ENCODE measurements at regions not wholly inside any gene's neighbourhood (a gene's known extent, or its start where the extent isn't known, plus 50 kb on each side); places are given as distances from the start of the nearest gene placed in this dataset.

DNA sequence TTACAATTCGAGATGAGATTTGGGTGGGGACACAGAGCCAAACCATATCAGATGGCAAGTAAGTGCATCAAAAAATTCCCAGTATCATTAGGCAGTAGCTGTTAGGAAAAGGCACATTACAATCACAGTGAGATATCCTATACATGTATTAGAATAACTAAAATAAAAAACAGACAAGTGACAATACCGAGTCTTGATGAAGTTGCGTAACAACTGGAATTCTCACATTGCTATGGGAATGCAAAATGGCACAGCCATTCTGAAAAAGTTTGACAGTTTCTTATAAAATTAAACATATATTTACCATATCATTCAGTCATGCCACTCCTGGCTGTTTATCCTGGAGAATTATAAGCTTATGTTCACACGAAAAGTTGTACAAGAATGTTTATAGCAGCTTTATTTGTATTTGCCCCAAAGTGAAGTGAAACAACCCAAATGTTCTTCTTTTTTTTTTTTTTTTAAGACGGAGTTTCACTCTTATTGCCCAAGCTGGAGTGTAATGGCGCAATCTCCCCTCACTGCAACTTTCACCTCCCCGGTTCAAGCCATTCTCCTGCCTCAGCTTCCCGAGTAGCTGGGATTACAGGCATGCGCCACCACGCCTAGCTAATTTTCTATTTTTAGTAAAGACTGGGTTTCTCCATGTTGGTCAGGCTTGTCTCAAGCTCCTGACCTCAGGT is 93.1 kb upstream of the TLE1 start:
- Histone ChIP-seq H3K9ac (ENCODE audit: insufficient read length, low read depth) (no peak overlapping the region), H3K9me3 (ENCODE audit: insufficient read depth, low read length) (0 out of 2 replicates have a peak, but pooled peaks cover 6% of the 10 kb centered on the region), H3K4me1 (ENCODE audit: insufficient read depth, insufficient read length) (no peaks in the 10 kb centered on the region), H3K27me3 (ENCODE audit: insufficient read depth, insufficient read length) (no peaks in the 10 kb centered on the region), H3K4me3 (ENCODE audit: insufficient read length, low read depth) (no peak overlapping the region), H3K36me3 (ENCODE audit: insufficient read depth, insufficient read length, low read length) (no peaks in the 10 kb centered on the region)
- TF ChIP-seq YY1 (IDR thresholded peaks at IDR 0.05; ENCODE audit: insufficient read depth, insufficient read length) (no peak), SUZ12 (IDR thresholded peaks at IDR 0.05; ENCODE audit: extremely low read depth, insufficient read depth, insufficient read length) (no peak), ZNF274 (IDR thresholded peaks at IDR 0.05; ENCODE audit: low read depth, low read length) (no peak)
- DNase-seq (ENCODE audit: low read depth, low spot score), result no peak

DNA sequence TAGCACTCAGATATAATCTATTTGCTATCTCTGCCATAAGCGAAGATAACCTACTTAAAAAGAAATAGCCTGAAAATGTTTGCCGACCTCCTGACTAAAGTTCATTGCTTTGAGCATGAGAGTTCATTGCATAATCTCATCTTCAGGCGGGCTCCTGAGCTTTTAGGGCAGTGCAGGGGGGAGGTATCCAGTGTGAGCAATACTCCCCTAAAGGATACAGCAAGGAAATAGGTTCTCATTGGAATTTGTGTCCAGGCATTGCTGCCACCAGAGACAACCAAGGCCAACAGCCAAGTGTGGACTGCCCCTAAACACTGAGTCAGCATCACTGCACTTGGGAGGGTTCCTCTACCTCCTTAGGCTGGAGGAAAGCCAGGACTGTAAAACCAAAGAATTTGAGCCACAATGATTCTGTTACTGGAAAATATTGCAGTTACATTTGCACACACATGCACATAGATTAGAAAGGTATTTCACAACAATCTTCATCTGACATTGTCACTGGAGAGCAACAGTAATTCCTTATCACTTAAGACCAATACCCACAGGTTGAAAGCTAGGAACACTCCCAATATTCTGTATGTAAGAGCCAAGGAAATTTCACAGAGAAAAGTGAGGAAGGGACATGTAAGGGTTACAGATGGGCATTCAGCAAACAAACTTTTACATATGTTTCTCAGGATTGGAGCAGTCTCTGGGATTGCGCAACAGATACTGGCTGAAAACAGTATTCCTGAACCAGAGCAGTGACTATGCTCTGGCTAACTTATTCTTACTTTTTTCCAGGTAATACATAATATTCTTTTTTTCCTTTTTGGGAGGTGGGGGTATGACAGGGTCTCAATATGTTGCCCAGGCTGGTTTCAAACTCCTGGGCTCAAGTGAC is 98.6 kb upstream of the TLE1 start:
- no peaks in the 10 kb centered on the region for H3K27me3 ChIP-seq (ENCODE audit: insufficient read depth, insufficient read length)
- DNase-seq (ENCODE audit: low read depth, low spot score), result no peak
- no peak for TF ChIP-seq SUZ12 (IDR thresholded peaks at IDR 0.05; ENCODE audit: extremely low read depth, insufficient read depth, insufficient read length)
- no peak for TF ChIP-seq YY1 (IDR thresholded peaks at IDR 0.05; ENCODE audit: insufficient read depth, insufficient read length)
- no peak for TF ChIP-seq ZNF274 (IDR thresholded peaks at IDR 0.05; ENCODE audit: low read depth, low read length)
- H3K4me3 ChIP-seq (ENCODE audit: insufficient read length, low read depth), result no peak overlapping the region
- H3K36me3 ChIP-seq (ENCODE audit: insufficient read depth, insufficient read length, low read length), result no peaks in the 10 kb centered on the region
- no peaks in the 10 kb centered on the region for H3K9me3 ChIP-seq (ENCODE audit: insufficient read depth, low read length)
- no peak overlapping the region for H3K9ac ChIP-seq (ENCODE audit: insufficient read length, low read depth)
- no peaks in the 10 kb centered on the region for H3K4me1 ChIP-seq (ENCODE audit: insufficient read depth, insufficient read length)

DNA sequence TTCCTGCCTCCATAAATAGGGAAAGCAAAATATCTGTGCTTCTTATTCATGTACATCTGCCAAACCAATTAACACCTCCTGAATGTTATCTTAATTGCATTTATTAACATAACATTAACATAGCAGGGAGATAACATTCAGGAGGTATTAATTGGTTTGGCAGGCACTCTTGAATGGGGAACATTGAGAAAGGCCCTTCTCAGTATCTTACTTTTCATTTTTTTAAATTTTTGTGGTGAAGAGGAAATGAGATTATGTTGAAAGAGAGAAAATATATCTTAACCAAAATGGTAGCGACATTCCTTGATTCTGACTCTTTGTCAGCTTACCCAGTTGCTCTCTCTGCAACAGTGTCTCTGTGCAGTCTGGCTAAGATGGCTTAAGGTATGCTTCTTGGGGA is 100.4 kb upstream of the TLE1 start:
- Histone ChIP-seq H3K27me3 (ENCODE audit: insufficient read depth, insufficient read length) (no peaks in the 10 kb centered on the region), H3K4me3 (ENCODE audit: insufficient read length, low read depth) (no peak overlapping the region), H3K9ac (ENCODE audit: insufficient read length, low read depth) (no peak overlapping the region), H3K4me1 (ENCODE audit: insufficient read depth, insufficient read length) (no peaks in the 10 kb centered on the region), H3K36me3 (ENCODE audit: insufficient read depth, insufficient read length, low read length) (no peaks in the 10 kb centered on the region), H3K9me3 (ENCODE audit: insufficient read depth, low read length) (no peaks in the 10 kb centered on the region)
- DNase-seq (ENCODE audit: low read depth, low spot score), result no peak
- no peak for TF ChIP-seq YY1 (IDR thresholded peaks at IDR 0.05; ENCODE audit: insufficient read depth, insufficient read length)
- no peak for TF ChIP-seq SUZ12 (IDR thresholded peaks at IDR 0.05; ENCODE audit: extremely low read depth, insufficient read depth, insufficient read length)

DNA sequence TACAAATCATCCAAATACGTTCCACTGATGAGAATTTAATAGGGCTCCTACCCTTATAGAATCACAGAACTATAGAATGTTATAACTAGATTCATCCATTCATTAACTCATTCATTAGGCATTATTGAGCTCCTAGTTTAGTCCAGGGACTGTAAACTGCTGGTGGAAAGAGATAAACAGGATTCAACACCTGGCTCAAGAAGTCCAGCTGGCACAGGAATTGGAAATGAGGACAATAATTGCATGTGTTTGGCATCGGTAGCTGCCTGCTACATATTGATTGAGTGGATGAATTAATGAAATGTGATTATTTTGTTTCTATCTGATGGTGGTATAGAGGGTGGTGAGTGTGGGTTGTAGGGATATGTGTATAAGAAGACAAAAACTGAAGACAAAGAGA is 100.8 kb upstream of the TLE1 start:
- DNase-seq (ENCODE audit: low read depth, low spot score), result no peak
- Histone ChIP-seq H3K9me3 (ENCODE audit: insufficient read depth, low read length) (no peaks in the 10 kb centered on the region), H3K4me3 (ENCODE audit: insufficient read length, low read depth) (no peak overlapping the region), H3K27me3 (ENCODE audit: insufficient read depth, insufficient read length) (no peaks in the 10 kb centered on the region), H3K4me1 (ENCODE audit: insufficient read depth, insufficient read length) (no peaks in the 10 kb centered on the region), H3K9ac (ENCODE audit: insufficient read length, low read depth) (no peak overlapping the region), H3K36me3 (ENCODE audit: insufficient read depth, insufficient read length, low read length) (no peaks in the 10 kb centered on the region)
- TF ChIP-seq SUZ12 (IDR thresholded peaks at IDR 0.05; ENCODE audit: extremely low read depth, insufficient read depth, insufficient read length) (no peak), ZNF274 (IDR thresholded peaks at IDR 0.05; ENCODE audit: low read depth, low read length) (no peak), YY1 (IDR thresholded peaks at IDR 0.05; ENCODE audit: insufficient read depth, insufficient read length) (no peak)

DNA sequence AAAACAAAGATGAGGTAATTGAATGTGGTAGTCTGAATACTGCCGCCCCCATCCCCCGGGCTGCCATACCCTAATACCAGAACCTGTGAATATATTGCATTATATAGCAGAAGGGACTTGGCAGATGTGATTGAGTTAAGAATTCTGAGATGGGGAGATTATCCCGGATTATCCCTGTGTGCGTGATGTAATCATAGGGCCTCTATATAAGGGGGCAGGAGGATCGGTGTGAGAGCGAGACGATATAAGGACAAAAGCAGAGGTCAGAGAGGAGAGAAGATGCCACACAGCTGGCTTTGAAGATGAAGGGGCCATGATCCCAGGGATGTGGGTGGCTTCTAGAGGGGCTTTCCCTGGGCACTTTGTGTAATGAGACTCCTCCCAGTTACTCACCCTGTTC is 101.7 kb upstream of the TLE1 start:
- H3K27me3 ChIP-seq (ENCODE audit: insufficient read depth, insufficient read length), result no peaks in the 10 kb centered on the region
- no peak for DNase-seq (ENCODE audit: low read depth, low spot score)
- TF ChIP-seq SUZ12 (IDR thresholded peaks at IDR 0.05; ENCODE audit: extremely low read depth, insufficient read depth, insufficient read length), result no peak
- no peak for TF ChIP-seq ZNF274 (IDR thresholded peaks at IDR 0.05; ENCODE audit: low read depth, low read length)
- no peak for TF ChIP-seq YY1 (IDR thresholded peaks at IDR 0.05; ENCODE audit: insufficient read depth, insufficient read length)

DNA sequence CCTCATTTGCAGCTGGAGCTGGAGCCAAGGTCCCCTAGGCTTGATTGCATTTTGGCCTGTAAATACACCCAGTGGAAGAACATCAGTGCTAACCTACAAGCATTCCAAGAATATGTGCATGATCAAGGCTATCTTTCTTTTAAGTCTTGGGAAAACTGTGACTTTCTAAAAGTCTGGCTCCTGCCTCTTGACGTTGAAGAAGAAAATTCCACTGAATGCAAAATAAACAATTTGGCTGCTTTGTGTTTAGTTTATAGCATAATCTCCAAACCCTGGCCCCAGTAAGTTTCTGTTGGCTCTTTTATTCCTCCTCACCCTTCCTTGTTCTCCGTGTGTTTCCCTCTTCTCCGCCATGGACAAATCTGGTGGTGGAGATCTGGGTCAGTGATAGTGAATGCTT is 109.3 kb upstream of the TLE1 start:
- Histone ChIP-seq H3K9me3 (ENCODE audit: insufficient read depth, low read length) (no peaks in the 10 kb centered on the region), H3K4me1 (ENCODE audit: insufficient read depth, insufficient read length) (no peaks in the 10 kb centered on the region)
- TF ChIP-seq ZNF274 (IDR thresholded peaks at IDR 0.05; ENCODE audit: low read depth, low read length) (no peak), YY1 (IDR thresholded peaks at IDR 0.05; ENCODE audit: insufficient read depth, insufficient read length) (no peak), SUZ12 (IDR thresholded peaks at IDR 0.05; ENCODE audit: extremely low read depth, insufficient read depth, insufficient read length) (no peak)

More for the DNA sequence above, 101.7 kb upstream of the TLE1 start:
- H3K4me1 ChIP-seq (ENCODE audit: insufficient read depth, insufficient read length), result no peaks in the 10 kb centered on the region
- no peak overlapping the region for H3K9ac ChIP-seq (ENCODE audit: insufficient read length, low read depth)
- H3K36me3 ChIP-seq (ENCODE audit: insufficient read depth, insufficient read length, low read length), result no peaks in the 10 kb centered on the region
- H3K4me3 ChIP-seq (ENCODE audit: insufficient read length, low read depth), result no peak overlapping the region
- no peaks in the 10 kb centered on the region for H3K9me3 ChIP-seq (ENCODE audit: insufficient read depth, low read length)

DNA sequence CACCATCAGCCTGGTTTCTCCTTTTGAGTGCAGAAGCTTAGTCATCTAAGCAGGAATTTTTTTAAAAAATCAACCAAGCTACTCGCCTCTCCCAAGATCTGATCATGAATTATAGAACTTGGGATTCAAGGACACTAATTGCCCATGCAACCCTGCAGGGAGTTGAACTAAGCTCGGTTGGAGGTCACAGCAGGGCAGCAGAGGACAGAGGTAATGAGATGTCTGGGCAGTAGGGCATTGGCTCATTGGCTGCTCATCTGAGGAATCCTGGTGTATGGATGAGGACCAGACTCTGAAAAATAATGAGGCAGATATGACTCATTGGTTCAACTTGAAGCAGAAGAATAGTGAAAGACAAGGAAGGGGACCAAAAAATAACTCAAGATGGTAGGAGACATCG is 111.8 kb upstream of the TLE1 start:
- TF ChIP-seq ZNF274 (IDR thresholded peaks at IDR 0.05; ENCODE audit: low read depth, low read length) (no peak), YY1 (IDR thresholded peaks at IDR 0.05; ENCODE audit: insufficient read depth, insufficient read length) (no peak), SUZ12 (IDR thresholded peaks at IDR 0.05; ENCODE audit: extremely low read depth, insufficient read depth, insufficient read length) (no peak)
- Histone ChIP-seq H3K9ac (ENCODE audit: insufficient read length, low read depth) (no peak overlapping the region), H3K4me3 (ENCODE audit: insufficient read length, low read depth) (no peak overlapping the region), H3K9me3 (ENCODE audit: insufficient read depth, low read length) (no peaks in the 10 kb centered on the region), H3K27me3 (ENCODE audit: insufficient read depth, insufficient read length) (no peaks in the 10 kb centered on the region), H3K4me1 (ENCODE audit: insufficient read depth, insufficient read length) (no peaks in the 10 kb centered on the region), H3K36me3 (ENCODE audit: insufficient read depth, insufficient read length, low read length) (no peaks in the 10 kb centered on the region)
- no peak for DNase-seq (ENCODE audit: low read depth, low spot score)

More for the DNA sequence above, 109.3 kb upstream of the TLE1 start:
- Histone ChIP-seq H3K27me3 (ENCODE audit: insufficient read depth, insufficient read length) (no peaks in the 10 kb centered on the region), H3K36me3 (ENCODE audit: insufficient read depth, insufficient read length, low read length) (no peaks in the 10 kb centered on the region), H3K4me3 (ENCODE audit: insufficient read length, low read depth) (no peak overlapping the region), H3K9ac (ENCODE audit: insufficient read length, low read depth) (no peak overlapping the region)
- no peak for DNase-seq (ENCODE audit: low read depth, low spot score)

Measured in NT2/D1 (cell line).